H9 (cell line): ENCODE measurements at regions not wholly inside any gene's neighbourhood (a gene's known extent, or its start where the extent isn't known, plus 50 kb on each side); places are given as distances from the start of the nearest gene placed in this dataset.

Source experiments
- DNase-seq: peaks from one replicate; pipeline ENCODE4 v3.0.0-alpha.2; 2017
- H2AFZ ChIP-seq: one replicate; pipeline ENCODE4 v1.6.1; 2013; ENCODE audit warnings: mild to moderate bottlenecking, low read length, control low read depth, moderate library complexity
- H2AK5ac ChIP-seq: 2 replicates; pipeline ENCODE4 v1.6.1; 2013; ENCODE audit warnings: low read length, control low read depth, mixed read lengths; ENCODE audit not compliant: insufficient read length
- H2BK120ac ChIP-seq: one replicate; pipeline ENCODE4 v1.6.1; 2013; ENCODE audit warnings: low read depth, mild to moderate bottlenecking, low read length, control low read depth, inconsistent platforms; ENCODE audit not compliant: poor library complexity, severe bottlenecking
- H2BK12ac ChIP-seq: 2 replicates; pipeline ENCODE4 v1.6.1; 2013; ENCODE audit warnings: low read length, control low read depth, mixed read lengths, low read depth; ENCODE audit not compliant: insufficient read length
- H2BK15ac ChIP-seq: 2 replicates; pipeline ENCODE4 v1.6.1; 2013; ENCODE audit warnings: low read depth, low read length, control low read depth
- H2BK20ac ChIP-seq: one replicate; pipeline ENCODE4 v1.6.1; 2013; ENCODE audit warnings: low read depth, mild to moderate bottlenecking, low read length, control low read depth, inconsistent platforms; ENCODE audit not compliant: poor library complexity, severe bottlenecking
- H2BK5ac ChIP-seq: 2 replicates; pipeline ENCODE4 v1.6.1; 2013; ENCODE audit warnings: low read length, control low read depth, mixed read lengths; ENCODE audit not compliant: insufficient read length
- H3K14ac ChIP-seq: 2 replicates; pipeline ENCODE4 v1.6.1; 2013; ENCODE audit warnings: low read length, control low read depth; ENCODE audit not compliant: insufficient read depth
- H3K18ac ChIP-seq: 2 replicates; pipeline ENCODE4 v1.6.1; 2013; ENCODE audit warnings: low read depth, mild to moderate bottlenecking, mixed read lengths, low read length, control low read depth; ENCODE audit not compliant: insufficient read length
- H3K23ac ChIP-seq: 2 replicates; pipeline ENCODE4 v1.6.1; 2013; ENCODE audit warnings: low read length, control low read depth, mixed read lengths, low read depth; ENCODE audit not compliant: insufficient read length
- H3K23me2 ChIP-seq: 2 replicates; pipeline ENCODE4 v1.6.1; 2013; ENCODE audit warnings: low read depth, mild to moderate bottlenecking, mixed read lengths, low read length, control low read depth; ENCODE audit not compliant: insufficient read length, poor library complexity, severe bottlenecking
- H3K27ac ChIP-seq: 2 replicates; pipeline ENCODE4 v1.5.1; 2013; ENCODE audit warnings: low read length, control low read depth, mixed read lengths, low read depth; ENCODE audit not compliant: insufficient read length
- H3K27me3 ChIP-seq: 2 replicates; pipeline ENCODE4 v1.6.1; 2013; ENCODE audit warnings: low read length, control low read depth, inconsistent platforms; ENCODE audit not compliant: insufficient read depth
- H3K4ac ChIP-seq: 2 replicates; pipeline ENCODE4 v1.6.1; 2013; ENCODE audit warnings: low read depth, mild to moderate bottlenecking, control low read depth, inconsistent platforms, low read length, moderate library complexity
- H3K4me1 ChIP-seq: 2 replicates; pipeline ENCODE4 v1.6.1; 2013; ENCODE audit warnings: low read length, control low read depth, inconsistent platforms; ENCODE audit not compliant: insufficient read depth
- H3K4me2 ChIP-seq: 2 replicates; pipeline ENCODE4 v1.6.1; 2013; ENCODE audit warnings: low read length, control low read depth, mixed read lengths; ENCODE audit not compliant: insufficient read length, insufficient read depth
- H3K56ac ChIP-seq: 2 replicates; pipeline ENCODE4 v1.6.1; 2013; ENCODE audit warnings: low read depth, mild to moderate bottlenecking, mixed read lengths, low read length, control low read depth; ENCODE audit not compliant: insufficient read length
- H3K79me1 ChIP-seq: 2 replicates; pipeline ENCODE4 v1.6.1; 2013; ENCODE audit warnings: low read depth, mild to moderate bottlenecking, moderate library complexity, low read length, control low read depth, inconsistent platforms; ENCODE audit not compliant: insufficient read depth, poor library complexity, severe bottlenecking
- H3K79me2 ChIP-seq: 2 replicates; pipeline ENCODE4 v1.6.1; 2013; ENCODE audit warnings: low read length, control low read depth, inconsistent platforms; ENCODE audit not compliant: insufficient read depth
- H3K9ac ChIP-seq: 2 replicates; pipeline ENCODE4 v1.6.1; 2013; ENCODE audit warnings: low read length, control low read depth, mixed read lengths; ENCODE audit not compliant: insufficient read length; ENCODE audit errors: extremely low read depth
- H3K9me3 ChIP-seq: one replicate; pipeline ENCODE4 v1.6.1; 2013; ENCODE audit warnings: low read depth, low read length, inconsistent platforms; ENCODE audit not compliant: control insufficient read depth
- H3T11ph ChIP-seq: one replicate; pipeline ENCODE4 v1.6.1; 2013; ENCODE audit warnings: mild to moderate bottlenecking, low read length, control low read depth, inconsistent platforms
- H4K20me1 ChIP-seq: one replicate; pipeline ENCODE4 v1.6.1; 2013; ENCODE audit not compliant: control insufficient read depth, insufficient read length, insufficient read depth
- H4K5ac ChIP-seq: 2 replicates; pipeline ENCODE4 v1.6.1; 2013; ENCODE audit warnings: low read depth, mild to moderate bottlenecking, mixed read lengths, low read length, control low read depth; ENCODE audit not compliant: insufficient read length
- H4K8ac ChIP-seq: replicated peaks from 2 replicates; pipeline ENCODE4 v1.6.1; 2013; ENCODE audit warnings: low read length, control low read depth, mixed read lengths, low read depth; ENCODE audit not compliant: insufficient read length
- H4K91ac ChIP-seq: 2 replicates; pipeline ENCODE4 v1.6.1; 2013; ENCODE audit warnings: low read depth, mild to moderate bottlenecking, moderate library complexity, mixed read lengths, low read length, control low read depth; ENCODE audit not compliant: insufficient read length
- H3K27ac Mint-ChIP-seq, 3 experiments: 2 replicates in 2 of 3; 3 replicates in 1 of 3; pipeline ENCODE4 v1.8.0; 2020 to 2021; ENCODE audit warnings: mixed read lengths in 3 of 3, mild to moderate bottlenecking in 1 of 3, moderate library complexity in 1 of 3
- H3K27me3 Mint-ChIP-seq: 2 replicates; pipeline ENCODE4 v1.8.0; 2021; ENCODE audit warnings: low read depth, mild to moderate bottlenecking, moderate library complexity, mixed read lengths
- H3K36me3 Mint-ChIP-seq, 3 experiments: 2 replicates in 2 of 3; 3 replicates in 1 of 3; pipeline ENCODE4 v1.8.0; 2020 to 2021; ENCODE audit warnings: low read depth in 3 of 3, mixed read lengths in 3 of 3; ENCODE audit not compliant: insufficient read depth in 1 of 3
- H3K4me1 Mint-ChIP-seq, 2 experiments: 2 replicates each; pipeline ENCODE4 v1.8.0; 2020; ENCODE audit warnings: mixed read lengths in 2 of 2
- H3K4me3 Mint-ChIP-seq, 2 experiments: 2 replicates in 1 of 2; 3 replicates in 1 of 2; pipeline ENCODE4 v1.8.0; 2020 to 2021; ENCODE audit warnings: mild to moderate bottlenecking in 2 of 2, mixed read lengths in 2 of 2, moderate library complexity in 1 of 2
- H3K9me3 Mint-ChIP-seq, 2 experiments: 2 replicates in 1 of 2; 3 replicates in 1 of 2; pipeline ENCODE4 v1.8.0; 2020; ENCODE audit warnings: mild to moderate bottlenecking in 2 of 2, mixed read lengths in 2 of 2, moderate library complexity in 1 of 2
- CTCF ChIP-seq: fragments of 200-600 bp; sonication (generic); conservative IDR thresholded peaks from 3 replicates; pipeline ENCODE4 v1.8.0; 2021; ENCODE audit warnings: antibody characterized with exemption, mild to moderate bottlenecking
- WGBS: extraction: QIAGEN DNeasy Blood & Tissue Kit; methylation state at CpG from one replicate; pipeline ENCODE4 v1.1.7; 2013; ENCODE audit warnings: missing lambda C conversion rate, low lambda C conversion rate, mixed read lengths; ENCODE audit not compliant: insufficient read length; ENCODE audit errors: extremely low coverage; 5-methylcytosine and 5-hydroxymethylcytosine counted together

GRCh38 chr2:192500550-192501200 is 305.9 kb upstream of the TMEFF2 start:
- Histone ChIP-seq H2AFZ (no peak overlapping the region), H2BK15ac (no peak overlapping the region), H2AK5ac (no peak overlapping the region), H3K79me1 (no peaks in the 10 kb centered on the region), H2BK120ac (no peak overlapping the region), H3T11ph (no peak overlapping the region), H3K4me2 (no peak overlapping the region), H4K91ac (no peak overlapping the region), H3K18ac (no peak overlapping the region), H3K23ac (no peak overlapping the region), H3K9ac (no peak overlapping the region), H4K20me1 (no peaks in the 10 kb centered on the region), H3K79me2 (no peaks in the 10 kb centered on the region), H3K14ac (no peak overlapping the region), H3K27ac (no peak overlapping the region), H4K5ac (no peak overlapping the region), H3K4ac (no peak overlapping the region), H2BK20ac (no peak overlapping the region), H3K23me2 (no peaks in the 10 kb centered on the region), H3K4me1 (no peaks in the 10 kb centered on the region), H2BK5ac (no peak overlapping the region), H3K27me3 (no peaks in the 10 kb centered on the region), H2BK12ac (no peak overlapping the region), H3K9me3 (no peaks in the 10 kb centered on the region), H3K56ac (no peak overlapping the region), H4K8ac (no peak overlapping the region)
- WGBS = no CpG with 5 or more reads among the region's 3 CpGs
- H3K9me3 Mint-ChIP-seq = peaks cover 0 to 7% of the 10 kb centered on the region in 2 experiments; a peak in 4 of 5 replicates
- no peak for TF ChIP-seq CTCF
- DNase-seq = no peak
- no peaks in the 10 kb centered on the region for H3K27me3 Mint-ChIP-seq
- no peak overlapping the region for H3K27ac Mint-ChIP-seq
- H3K36me3 Mint-ChIP-seq = peaks cover 0 to 3% (median 0%) of the 10 kb centered on the region in 3 experiments; a peak in 1 of 7 replicates
- H3K4me3 Mint-ChIP-seq = no peak overlapping the region
- peaks cover 0 to 6% of the 10 kb centered on the region in 2 experiments; a peak in 1 of 4 replicates for H3K4me1 Mint-ChIP-seq
